HUDEP-2 (cell line): ENCODE measurements at regions not wholly inside any gene's neighbourhood (a gene's known extent, or its start where the extent isn't known, plus 50 kb on each side); places are given as distances from the start of the nearest gene placed in this dataset.
A peak's percentile ranks its signal among the peaks of the same experiment; 100 is the strongest.
"Not testable (repeated sequence)": the region's sequence is repeated elsewhere in the genome, so short reads cannot be mapped to it uniquely, and the experiment has no call there.

ENCODE experiments used
- DNase-seq, 76 experiments: peaks; one replicate each; lab custom pipeline; 2025; ENCODE audit not compliant: unreplicated experiment in 76 of 76; lab: John Stamatoyannopoulos, UW

GRCh38 chr20:22941550-22941949 lies 93.6 kb upstream of the SSTR4 start:
- DNase-seq = no peak

GRCh38 chr20:22942742-22943141 lies 92.4 kb upstream of the SSTR4 start:
- DNase-seq = no peak

- DNase-seq = no peak
Measured at GRCh38 chr20:22944062-22944461, 91.0 kb upstream of the SSTR4 start.

- DNase-seq = no peak
Measured at GRCh38 chr20:22944936-22945335, 90.2 kb upstream of the SSTR4 start.

GRCh38 chr20:22946596-22946995 lies 88.5 kb upstream of the SSTR4 start:
- DNase-seq = no peak

GRCh38 chr20:22949331-22950109 lies 85.6 kb upstream of the SSTR4 start:
- DNase-seq = no peak

GRCh38 chr20:22951966-22952365 lies 83.1 kb upstream of the SSTR4 start:
- DNase-seq = no peak

GRCh38 chr20:22954661-22955060 lies 80.5 kb upstream of the SSTR4 start:
- DNase-seq = no peak

GRCh38 chr20:22958390-22958789 lies 76.7 kb upstream of the SSTR4 start:
- DNase-seq = no peak

GRCh38 chr20:22962567-22963439 lies 72.3 kb upstream of the SSTR4 start:
- no peak for DNase-seq

GRCh38 chr20:22963581-22963980 lies 71.5 kb upstream of the SSTR4 start:
- DNase-seq = no peak

GRCh38 chr20:22966787-22967464 lies 68.2 kb upstream of the SSTR4 start:
- DNase-seq = no peak

- DNase-seq = not testable (repeated sequence)
Measured at GRCh38 chr20:22967706-22968105, 67.4 kb upstream of the SSTR4 start.

- not testable (repeated sequence) for DNase-seq
Measured at GRCh38 chr20:22969031-22969430, 66.1 kb upstream of the SSTR4 start.

GRCh38 chr20:22971077-22971476 lies 64.0 kb upstream of the SSTR4 start:
- DNase-seq = not testable (repeated sequence)

- peak in 31 of 76 experiments; percentile 1 to 55 (median 17) for DNase-seq
Measured at GRCh38 chr20:22974354-22974753, 60.8 kb upstream of the SSTR4 start.

GRCh38 chr20:22977047-22977785 lies 57.9 kb upstream of the SSTR4 start:
- no peak for DNase-seq

- peak in 1 of 76 experiments; percentile 3 for DNase-seq
Measured at GRCh38 chr20:22984008-22984407, 51.1 kb upstream of the SSTR4 start.

GRCh38 chr20:22984606-22985005 lies 50.5 kb upstream of the SSTR4 start:
- no peak for DNase-seq

GRCh38 chr20:22985239-22985778 lies 49.8 kb upstream of the SSTR4 start:
- no peak for DNase-seq
